H1 (cell line): ENCODE measurements at regions not wholly inside any gene's neighbourhood (a gene's known extent, or its start where the extent isn't known, plus 50 kb on each side); places are given as distances from the start of the nearest gene placed in this dataset.

Experiments
- CTCF ChIA-PET: fragments of 300-600 bp; sonication (Branson Sonifier 250); formaldehyde crosslinking; loops from one replicate; lab custom pipeline; 2021; ENCODE audit not compliant: partially characterized antibody; lab: Charles Lee
- POLR2A ChIA-PET: fragments of 300-600 bp; sonication (Branson Sonifier 250); formaldehyde crosslinking; loops from one replicate; lab custom pipeline; 2021; ENCODE audit warnings: inconsistent platforms; ENCODE audit not compliant: partially characterized antibody; lab: Charles Lee
- DNase-seq, 2 experiments: peaks; one replicate each; pipeline versions ENCODE4 v3.0.0 to v3.0.0-alpha.2; 2010 to 2022; ENCODE audit warnings: low spot score in 2 of 2, low read depth in 1 of 2, mixed read lengths in 1 of 2
- FAIRE-seq: peaks from 2 replicates; lab custom pipeline; 2011; peaks lifted over from hg19 to GRCh38; lab: Jason Lieb, UNC
- H2AFZ ChIP-seq: 2 replicates; pipeline ENCODE4 v1.8.1; 2012; ENCODE audit warnings: low read length, inconsistent platforms
- H2AK5ac ChIP-seq: 2 replicates; pipeline ENCODE4 v1.6.1; 2013; ENCODE audit warnings: low read depth, low read length
- H2BK120ac ChIP-seq: replicated peaks from 2 replicates; pipeline ENCODE3; 2013; ENCODE audit warnings: low read depth, low read length, inconsistent platforms
- H2BK12ac ChIP-seq: 2 replicates; pipeline ENCODE4 v1.6.1; 2013; ENCODE audit warnings: low read depth, low read length
- H2BK15ac ChIP-seq: 2 replicates; pipeline ENCODE4 v1.6.1; 2013; ENCODE audit warnings: low read length
- H2BK20ac ChIP-seq: 2 replicates; pipeline ENCODE4 v1.6.1; 2013; ENCODE audit warnings: low read length
- H2BK5ac ChIP-seq: 2 replicates; pipeline ENCODE4 v1.6.1; 2013; ENCODE audit warnings: low read depth, low read length
- H3K14ac ChIP-seq: 2 replicates; pipeline ENCODE4 v1.6.1; 2013; ENCODE audit warnings: inconsistent platforms; ENCODE audit not compliant: insufficient read length
- H3K18ac ChIP-seq: 2 replicates; pipeline ENCODE4 v1.6.1; 2013; ENCODE audit warnings: low read length; ENCODE audit errors: extremely low read depth
- H3K23ac ChIP-seq: 2 replicates; pipeline ENCODE4 v1.6.1; 2013; ENCODE audit warnings: inconsistent platforms; ENCODE audit not compliant: insufficient read length
- H3K23me2 ChIP-seq: 2 replicates; pipeline ENCODE4 v1.6.1; 2013; ENCODE audit warnings: low read depth, low read length
- H3K27ac ChIP-seq: 2 replicates; pipeline ENCODE4 v1.6.1; 2011; ENCODE audit warnings: low read depth, low read length, inconsistent platforms
- H3K27me3 ChIP-seq, 4 experiments: replicated peaks in 1 of 4; 1 replicate in 1 of 4; 2 replicates in 3 of 4; pipeline versions ENCODE4 v1.6.1 to v1.8.1; 2011 to 2013; ENCODE audit warnings: low read length in 3 of 4, mild to moderate bottlenecking in 3 of 4, inconsistent platforms in 2 of 4, mixed read lengths in 2 of 4, moderate library complexity in 1 of 4; ENCODE audit not compliant: control insufficient read depth in 3 of 4, insufficient read depth in 3 of 4; ENCODE audit errors: extremely low read depth in 1 of 4
- H3K36me3 ChIP-seq, 4 experiments: 2 replicates each; pipeline versions ENCODE4 v1.6.1 to v1.8.1; 2011 to 2013; ENCODE audit warnings: mild to moderate bottlenecking in 4 of 4, low read length in 3 of 4, moderate library complexity in 2 of 4, control low read depth in 1 of 4, inconsistent platforms in 1 of 4; ENCODE audit not compliant: insufficient read depth in 4 of 4, control insufficient read depth in 2 of 4
- H3K4ac ChIP-seq: replicated peaks from 2 replicates; pipeline ENCODE3; 2013; ENCODE audit warnings: low read length, low read depth, mixed read lengths, inconsistent platforms; ENCODE audit not compliant: insufficient read length
- H3K4me1 ChIP-seq, 4 experiments: replicated peaks in 1 of 4; 1 replicate in 1 of 4; 2 replicates in 3 of 4; pipeline versions ENCODE4 v1.6.1 to v1.8.1; 2011 to 2013; ENCODE audit warnings: low read length in 3 of 4, inconsistent platforms in 2 of 4, mixed read lengths in 1 of 4; ENCODE audit not compliant: insufficient read depth in 4 of 4, control insufficient read depth in 3 of 4
- H3K4me2 ChIP-seq, 2 experiments: 2 replicates each; pipeline versions ENCODE4 v1.6.1 to v1.8.1; 2011 to 2013; ENCODE audit warnings: low read depth in 2 of 2, low read length in 2 of 2, control low read depth in 1 of 2, inconsistent platforms in 1 of 2, mild to moderate bottlenecking in 1 of 2; ENCODE audit not compliant: insufficient read depth in 1 of 2
- H3K4me3 ChIP-seq, 4 experiments: fragments of 200-600, 300-600 bp in 1 of 4; sonication (generic), shearing (Covaris generic), sonication (Bioruptor Twin) in 1 of 4; 2 replicates each; pipeline versions ENCODE4 v1.5.1 to v1.8.1; 2011 to 2016; ENCODE audit warnings: low read length in 4 of 4, low read depth in 3 of 4, control low read depth in 2 of 4, inconsistent platforms in 2 of 4, mild to moderate bottlenecking in 2 of 4, mixed read lengths in 1 of 4, moderate library complexity in 1 of 4; ENCODE audit not compliant: insufficient read depth in 2 of 4; ENCODE audit errors: extremely low read depth in 1 of 4
- H3K56ac ChIP-seq: replicated peaks from 2 replicates; pipeline ENCODE3; 2013; ENCODE audit warnings: low read depth, mild to moderate bottlenecking, mixed read lengths, low read length, inconsistent platforms; ENCODE audit not compliant: insufficient read length
- H3K79me1 ChIP-seq: 2 replicates; pipeline ENCODE4 v1.6.1; 2013; ENCODE audit warnings: low read depth, low read length, control low read depth
- H3K79me2 ChIP-seq, 2 experiments: 2 replicates each; pipeline versions ENCODE4 v1.6.1 to v1.8.1; 2012 to 2013; ENCODE audit warnings: low read length in 2 of 2, mild to moderate bottlenecking in 2 of 2, inconsistent platforms in 1 of 2; ENCODE audit not compliant: insufficient read depth in 2 of 2, control insufficient read depth in 1 of 2
- H3K9ac ChIP-seq, 4 experiments: replicated peaks in 1 of 4; 1 replicate in 1 of 4; 2 replicates in 3 of 4; pipeline versions ENCODE4 v1.6.1 to v1.8.1; 2011 to 2013; ENCODE audit warnings: low read depth in 3 of 4, low read length in 3 of 4, control low read depth in 2 of 4, mild to moderate bottlenecking in 2 of 4, moderate library complexity in 2 of 4, inconsistent platforms in 1 of 4; ENCODE audit errors: extremely low read depth in 1 of 4
- H3K9me3 ChIP-seq, 2 experiments: 2 replicates each; pipeline versions ENCODE4 v1.6.1 to v1.8.1; 2012 to 2013; ENCODE audit warnings: mild to moderate bottlenecking in 2 of 2, moderate library complexity in 2 of 2, control low read depth in 1 of 2, inconsistent platforms in 1 of 2, low read depth in 1 of 2, low read length in 1 of 2, mixed read lengths in 1 of 2; ENCODE audit not compliant: insufficient read depth in 2 of 2
- H4K20me1 ChIP-seq, 2 experiments: replicated peaks in 1 of 2; 2 replicates each; pipeline versions ENCODE3 to v1.8.1; 2011 to 2013; ENCODE audit warnings: inconsistent platforms in 2 of 2, low read length in 2 of 2, mild to moderate bottlenecking in 1 of 2; ENCODE audit not compliant: insufficient read depth in 2 of 2, control insufficient read depth in 1 of 2
- H4K5ac ChIP-seq: 2 replicates; pipeline ENCODE4 v1.6.1; 2013; ENCODE audit warnings: low read length, low read depth, mixed read lengths, inconsistent platforms; ENCODE audit not compliant: insufficient read length
- H4K8ac ChIP-seq: 2 replicates; pipeline ENCODE4 v1.8.0; 2013; ENCODE audit warnings: mild to moderate bottlenecking, moderate library complexity, low read length, inconsistent platforms; ENCODE audit not compliant: insufficient read depth; ENCODE audit errors: extremely low read depth
- H4K91ac ChIP-seq: replicated peaks from 2 replicates; pipeline ENCODE3; 2013; ENCODE audit warnings: low read length, mixed read lengths, inconsistent platforms; ENCODE audit not compliant: insufficient read length
- CEBPB ChIP-seq: IDR thresholded peaks from 2 replicates; pipeline ENCODE4 v1.6.1; 2012; ENCODE audit warnings: low read depth, low read length
- CHD1 ChIP-seq: IDR thresholded peaks from 2 replicates; pipeline ENCODE4 v1.6.1; 2012; ENCODE audit warnings: low read depth, low read length, improper control_type of control experiment
- EP300 ChIP-seq, 2 experiments: IDR thresholded peaks; 1 replicate in 1 of 2; 2 replicates in 1 of 2; pipeline ENCODE4 v1.6.1; 2011 to 2012; ENCODE audit warnings: low read depth in 2 of 2, low read length in 2 of 2, mild to moderate bottlenecking in 2 of 2, borderline replicate concordance in 1 of 2, inconsistent platforms in 1 of 2, moderate library complexity in 1 of 2
- FOSL1 ChIP-seq: IDR thresholded peaks from 2 replicates; pipeline ENCODE4 v1.6.1; 2011; ENCODE audit warnings: mild to moderate bottlenecking, low read depth, low read length, moderate library complexity; ENCODE audit not compliant: insufficient read depth
- GTF2F1 ChIP-seq: IDR thresholded peaks from 2 replicates; pipeline ENCODE4 v1.6.1; 2012; ENCODE audit warnings: low read depth, low read length, improper control_type of control experiment, borderline replicate concordance
- KDM1A ChIP-seq: fragments of 200-600, 300-600 bp; sonication (generic); IDR thresholded peaks from 2 replicates; pipeline ENCODE4 v1.7.1; 2016; ENCODE audit warnings: mild to moderate bottlenecking, low read length, borderline replicate concordance
- PHF8 ChIP-seq: fragments of 200-600 bp; sonication (generic); conservative IDR thresholded peaks from 2 replicates; pipeline ENCODE4 v1.7.1; 2012; ENCODE audit warnings: low read depth, mild to moderate bottlenecking, inconsistent platforms, low read length, moderate library complexity
- POLR2A ChIP-seq, 2 experiments: IDR thresholded peaks; 1 replicate in 1 of 2; 2 replicates in 1 of 2; pipeline ENCODE4 v1.6.1; 2011; ENCODE audit warnings: low read depth in 2 of 2, low read length in 2 of 2, mild to moderate bottlenecking in 2 of 2; ENCODE audit errors: control extremely low read depth in 1 of 2
- RAD21 ChIP-seq, 2 experiments: IDR thresholded peaks in 1 of 2; conservative IDR thresholded peaks in 1 of 2; 2 replicates each; pipeline ENCODE4 v1.6.1; 2011; ENCODE audit warnings: low read depth in 2 of 2, low read length in 2 of 2, improper control_type of control experiment in 1 of 2, inconsistent platforms in 1 of 2, mild to moderate bottlenecking in 1 of 2, moderate library complexity in 1 of 2
- RXRA ChIP-seq: IDR thresholded peaks from 2 replicates; pipeline ENCODE4 v1.6.1; 2011; ENCODE audit warnings: low read depth, mild to moderate bottlenecking, low read length, moderate library complexity; ENCODE audit not compliant: insufficient read depth
- SIN3A ChIP-seq, 2 experiments: IDR thresholded peaks in 1 of 2; conservative IDR thresholded peaks in 1 of 2; 2 replicates each; pipeline ENCODE4 v1.6.1; 2011 to 2012; ENCODE audit warnings: low read length in 2 of 2, improper control_type of control experiment in 1 of 2, low read depth in 1 of 2, mild to moderate bottlenecking in 1 of 2
- SIX5 ChIP-seq: IDR thresholded peaks from 2 replicates; pipeline ENCODE4 v1.6.1; 2011; ENCODE audit warnings: mild to moderate bottlenecking, low read depth, low read length
- SUZ12 ChIP-seq: fragments of 200-600 bp; sonication (generic); IDR thresholded peaks from 2 replicates; pipeline ENCODE4 v1.6.1; 2012; ENCODE audit warnings: mild to moderate bottlenecking, inconsistent platforms, low read length, moderate library complexity, mixed read lengths
- TAF7 ChIP-seq: optimal IDR thresholded peaks from 2 replicates; pipeline ENCODE3; 2011; ENCODE audit warnings: low read depth, mild to moderate bottlenecking, inconsistent platforms, low read length, moderate library complexity, borderline replicate concordance
- TCF12 ChIP-seq: IDR thresholded peaks from 2 replicates; pipeline ENCODE4 v1.6.1; 2011; ENCODE audit warnings: low read depth, mild to moderate bottlenecking, low read length
- WGBS, 2 experiments: shearing (Covaris generic) in 1 of 2; methylation state at CpG; one replicate each; pipeline versions ENCODE4 v1.1.6 to v1.1.7; 2013 to 2015; ENCODE audit warnings: low lambda C conversion rate in 2 of 2, mixed read lengths in 2 of 2, inconsistent platforms in 1 of 2, low coverage in 1 of 2, missing lambda C conversion rate in 1 of 2; ENCODE audit not compliant: insufficient replicate concordance in 2 of 2, insufficient coverage in 1 of 2, insufficient read length in 1 of 2; ENCODE audit errors: extremely low coverage in 1 of 2, missing lambda C conversion rate in 1 of 2; 5-methylcytosine and 5-hydroxymethylcytosine counted together

- no peaks in the 10 kb centered on the region for H4K20me1 ChIP-seq
- DNase-seq = no peak
- no peaks in the 10 kb centered on the region for H3K27me3 ChIP-seq
- TF ChIP-seq TAF7 (no peak), SUZ12 (no peak), TCF12 (no peak), CHD1 (no peak), POLR2A (IDR thresholded peaks at IDR 0.05; ENCODE audit: control extremely low read depth in 1 of 2, low read depth in 2 of 2, low read length in 2 of 2) (no peak), SIN3A (conservative IDR thresholded peaks at IDR 0.05 in 1 of 2, IDR thresholded peaks at IDR 0.05 in 1 of 2; ENCODE audit: low read depth in 1 of 2, low read length in 2 of 2) (no peak), SIX5 (no peak), EP300 (IDR thresholded peaks at IDR 0.05; ENCODE audit: borderline replicate concordance in 1 of 2, low read depth in 2 of 2, low read length in 2 of 2) (no peak), GTF2F1 (no peak), RAD21 (IDR thresholded peaks at IDR 0.05 in 1 of 2, conservative IDR thresholded peaks at IDR 0.05 in 1 of 2; ENCODE audit: low read depth in 2 of 2, low read length in 2 of 2) (no peak), CEBPB (no peak), KDM1A (no peak), FOSL1 (no peak), PHF8 (no peak), RXRA (no peak)
- TF ChIP-seq, all 59 proteins: peak for 0
- WGBS, 2 experiments = 94% methylated on average over 4 of the region's 4 CpGs; no CpG with 5 or more reads in 1 of the 2 experiments
- H3K79me1 ChIP-seq = no peaks in the 10 kb centered on the region
- peak overlapping the region; percentile 30; the same call in 1 of the 2 replicates for H2AFZ ChIP-seq
- no peak overlapping the region for H3K4ac ChIP-seq
- no peak for FAIRE-seq
- H3K79me2 ChIP-seq = no peaks in the 10 kb centered on the region
- no peak overlapping the region for H4K8ac ChIP-seq
- no peak overlapping the region for H3K23ac ChIP-seq
- no peaks in the 10 kb centered on the region for H3K36me3 ChIP-seq
- H2BK120ac ChIP-seq = no peak overlapping the region
- no peak overlapping the region for H3K27ac ChIP-seq
- H3K4me3 ChIP-seq = no peak overlapping the region
- no peak overlapping the region; a peak in 1 of 7 replicates for H3K9ac ChIP-seq
- H3K23me2 ChIP-seq = no peaks in the 10 kb centered on the region
- no peaks in the 10 kb centered on the region for H3K9me3 ChIP-seq
- H2BK20ac ChIP-seq = no peak overlapping the region
- H4K5ac ChIP-seq = no peak overlapping the region
- H3K18ac ChIP-seq = no peak overlapping the region
- no peak overlapping the region for H3K4me2 ChIP-seq
- ChIA-PET CTCF (no interaction called here), POLR2A (no interaction called here)
- H2BK12ac ChIP-seq = no peak overlapping the region
- no peak overlapping the region for H2AK5ac ChIP-seq
- no peak overlapping the region for H2BK5ac ChIP-seq
- no peaks in the 10 kb centered on the region for H3K4me1 ChIP-seq
- no peak overlapping the region for H3K14ac ChIP-seq
- no peak overlapping the region for H4K91ac ChIP-seq
- no peak overlapping the region for H3K56ac ChIP-seq
- no peak overlapping the region for H2BK15ac ChIP-seq
These were observed 137.8 kb upstream of the JCAD start for GRCh38 chr10:30197186-30197585.
